HG03565 (cell line): ENCODE measurements at regions not wholly inside any gene's neighbourhood (a gene's known extent, or its start where the extent isn't known, plus 50 kb on each side); places are given as distances from the start of the nearest gene placed in this dataset.

ENCODE experiments used
- ATAC-seq: cut with Tn5 transposase; IDR thresholded peaks from one replicate; pipeline ENCODE4 v1.9.1; 2021; ENCODE audit warnings: mild to moderate bottlenecking, moderate library complexity; ENCODE audit not compliant: unreplicated experiment

DNA sequence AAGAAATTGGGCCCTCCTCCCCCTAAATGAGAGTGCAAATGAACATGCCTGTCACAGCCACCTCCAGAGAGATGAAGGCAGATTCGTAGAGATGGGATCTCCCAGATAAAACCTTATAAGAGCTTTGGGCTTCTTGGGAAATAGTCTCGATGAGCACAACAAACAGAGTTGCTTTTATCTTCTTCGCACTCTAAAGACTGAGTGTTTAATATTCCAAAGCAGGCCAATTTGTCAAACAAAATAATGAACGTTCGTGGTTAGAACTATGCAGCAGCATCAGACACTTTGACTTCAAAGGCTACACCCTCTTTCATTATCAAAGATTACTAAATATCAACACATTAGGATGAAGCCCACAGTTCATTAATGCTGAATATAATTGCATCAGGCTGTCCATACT is 256.2 kb downstream of the SKIDA1 start:
- no peak for ATAC-seq

DNA sequence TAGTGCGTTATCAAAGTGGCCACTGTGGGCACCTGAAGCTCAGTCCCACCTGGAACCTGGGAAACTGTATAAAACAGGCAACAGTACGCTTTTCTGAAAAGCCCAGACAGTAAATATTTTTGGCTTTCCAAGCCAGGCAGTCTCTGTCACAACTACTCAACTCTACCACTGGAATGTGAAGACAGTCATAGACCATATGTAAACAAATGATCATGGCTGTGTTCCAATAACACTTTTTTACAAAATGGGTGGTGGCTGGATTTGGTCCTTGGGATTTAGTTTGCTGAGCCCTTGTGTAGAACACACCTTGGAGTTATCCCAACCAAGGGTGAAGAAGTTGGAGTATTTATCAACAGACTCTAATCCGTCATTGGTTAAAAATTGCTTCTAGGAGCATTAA is 259.9 kb downstream of the SKIDA1 start:
- ATAC-seq: no peak

GRCh38 chr10:21264271-21264670 is 261.2 kb downstream of the SKIDA1 start:
- no peak for ATAC-seq

DNA sequence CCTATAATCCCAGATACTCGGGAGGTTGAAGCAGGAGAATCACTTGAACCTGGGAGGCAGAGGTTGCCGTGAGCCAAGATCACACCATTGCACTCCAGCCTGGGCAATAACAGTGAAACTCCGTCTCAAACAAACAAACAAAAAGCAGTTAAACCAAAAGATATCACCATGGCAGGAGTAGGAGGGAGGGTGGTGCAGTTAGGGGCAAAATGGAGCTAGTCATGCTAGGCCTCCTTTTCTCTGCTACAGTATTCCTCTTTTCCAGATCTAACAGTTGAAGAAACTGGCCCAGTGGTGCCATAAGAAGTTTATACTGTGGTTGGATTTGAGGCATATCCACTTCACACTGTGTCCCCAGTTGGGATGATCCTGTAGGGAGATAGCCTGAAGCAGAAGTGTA is 261.6 kb downstream of the SKIDA1 start:
- ATAC-seq: no peak

- ATAC-seq: no peak
These were observed 262.1 kb downstream of the SKIDA1 start for GRCh38 chr10:21263263-21263803.

DNA sequence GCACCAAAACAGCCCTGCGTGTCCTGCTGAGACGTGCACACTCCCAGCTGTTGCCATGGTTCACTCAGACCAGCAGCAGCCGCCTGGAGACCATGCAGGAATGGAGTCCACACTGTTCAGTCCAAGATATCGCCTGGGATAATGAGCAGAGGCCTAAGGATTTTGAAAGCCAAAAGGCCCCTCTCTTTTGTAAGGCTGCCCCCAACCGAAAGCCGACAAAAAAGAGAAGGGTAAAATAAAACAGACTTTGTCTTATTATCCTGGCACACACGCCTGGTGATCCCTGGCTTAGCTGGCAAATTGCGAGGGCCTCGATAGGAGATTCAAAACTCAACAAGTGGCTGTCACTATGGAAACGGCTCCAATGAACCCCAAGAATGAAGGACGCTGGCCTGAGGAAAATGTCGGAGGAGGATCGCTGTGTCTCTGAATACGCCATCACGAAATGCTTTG is 263.6 kb downstream of the SKIDA1 start:
- no peak for ATAC-seq

DNA sequence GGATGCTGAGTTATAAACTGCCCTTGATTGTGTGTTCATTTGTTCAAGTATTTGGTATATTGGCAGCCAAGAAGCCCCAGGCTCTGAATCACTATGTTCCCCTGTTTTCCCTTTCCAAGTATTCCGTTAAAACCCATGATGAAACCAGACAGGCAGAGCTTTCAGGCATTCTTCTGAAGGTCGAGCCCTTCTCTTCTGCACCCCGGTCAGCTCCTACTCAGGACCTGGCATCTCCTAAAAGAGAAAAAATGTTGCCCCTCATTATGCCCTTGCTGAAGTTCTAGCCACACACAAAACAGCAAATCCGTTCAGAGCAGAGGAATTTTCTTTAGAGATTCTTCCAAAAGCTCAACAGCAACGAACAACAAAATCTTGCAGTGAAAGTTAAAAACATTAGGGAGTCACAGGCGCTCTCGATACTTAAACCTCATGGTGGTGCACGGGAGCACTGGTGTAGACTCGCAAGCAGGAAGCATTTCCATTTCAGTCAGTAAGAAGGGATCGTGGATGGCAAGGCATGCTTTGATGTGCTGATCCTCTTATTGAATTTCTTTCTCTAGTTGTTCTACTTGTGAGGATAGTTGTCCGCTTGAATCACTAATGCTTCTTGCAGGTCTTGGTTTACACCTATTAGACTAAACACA is 264.9 kb downstream of the SKIDA1 start:
- ATAC-seq: no peak

GRCh38 chr10:21260066-21260465 is 265.4 kb downstream of the SKIDA1 start:
- no peak for ATAC-seq

- no peak for ATAC-seq
These were observed 267.6 kb downstream of the SKIDA1 start for GRCh38 chr10:21257919-21258318.

DNA sequence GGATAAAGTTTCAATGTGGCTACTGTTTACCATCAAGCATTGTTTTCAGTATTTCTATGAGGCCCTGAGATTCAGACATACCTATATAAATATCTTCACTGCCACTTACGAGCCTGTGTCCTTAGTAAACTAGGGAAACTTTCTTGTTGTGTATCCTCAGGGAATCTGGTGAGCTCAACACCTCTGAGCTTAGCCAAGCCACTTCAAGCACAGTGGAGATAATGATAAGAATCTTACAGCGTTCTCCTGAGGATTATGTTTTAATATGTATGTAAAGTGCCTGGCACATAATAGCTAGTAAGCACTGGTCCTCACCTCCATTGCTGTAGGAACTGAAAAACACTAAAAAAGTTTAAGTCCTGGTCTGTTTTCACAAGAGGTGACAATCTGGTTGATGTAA is 268.3 kb downstream of the SKIDA1 start:
- no peak for ATAC-seq

GRCh38 chr10:21249435-21249834 is 276.0 kb downstream of the SKIDA1 start:
- ATAC-seq: no peak

DNA sequence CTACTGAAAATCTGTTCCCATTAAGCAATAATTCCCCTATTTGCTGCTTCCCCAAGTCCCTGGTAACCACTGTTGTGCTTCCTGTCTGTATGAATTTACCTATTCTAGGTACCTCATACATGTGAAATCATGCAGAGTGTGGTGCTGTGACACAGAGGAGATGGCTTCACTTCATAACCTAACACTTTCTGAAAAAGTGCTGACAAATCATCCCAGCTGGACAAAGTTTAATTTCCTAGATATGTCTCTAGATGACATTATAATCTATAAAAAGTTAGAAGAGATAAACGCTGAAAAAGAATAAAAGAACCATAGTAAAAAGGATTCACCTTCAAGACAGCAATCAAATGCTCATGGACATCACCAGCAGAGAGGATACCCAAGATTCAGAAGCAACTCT is 277.9 kb downstream of the SKIDA1 start:
- no peak for ATAC-seq

DNA sequence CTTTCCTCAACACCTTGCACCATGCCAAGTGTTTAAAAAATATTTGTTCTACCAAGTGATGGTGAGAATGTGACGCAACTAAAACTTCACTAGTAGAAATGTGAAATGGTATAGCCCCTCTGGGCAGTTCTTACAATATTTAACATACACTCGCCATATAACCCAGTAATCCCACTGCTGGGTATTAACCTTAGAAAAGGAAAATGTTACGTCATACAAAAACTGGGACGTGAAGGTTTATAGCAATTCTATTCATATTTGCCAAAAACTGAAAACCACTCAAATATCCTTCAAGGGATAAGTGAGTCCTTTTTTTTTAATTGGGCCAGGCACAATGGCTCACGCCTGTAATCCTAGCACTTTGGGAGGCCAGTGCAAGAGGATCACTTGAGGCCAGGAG is 279.3 kb downstream of the SKIDA1 start:
- ATAC-seq: no peak

GRCh38 chr10:21243748-21244257 is 281.7 kb downstream of the SKIDA1 start:
- no peak for ATAC-seq

- no peak for ATAC-seq
These were observed 282.6 kb downstream of the SKIDA1 start for GRCh38 chr10:21242915-21243314.

DNA sequence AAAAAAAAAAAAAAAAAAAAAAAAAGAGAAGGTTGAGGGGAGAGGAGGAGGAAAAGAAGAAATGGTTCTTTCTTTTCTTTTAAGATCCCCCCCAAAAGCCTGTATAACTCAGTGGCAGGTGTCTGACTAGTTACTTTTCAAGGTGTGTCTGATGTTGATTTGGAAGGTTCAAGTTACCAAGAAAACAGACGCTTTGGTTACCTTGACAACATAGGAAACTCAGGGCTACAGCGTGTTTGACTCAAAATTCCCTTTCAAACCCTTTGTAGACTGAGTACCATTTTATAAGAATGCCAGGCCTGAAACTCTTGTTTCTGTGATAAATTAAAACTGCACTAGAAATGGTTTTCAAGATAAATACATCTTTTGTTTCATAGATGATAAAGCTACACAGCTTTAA is 286.8 kb downstream of the SKIDA1 start:
- ATAC-seq: no peak

GRCh38 chr10:21238044-21238443 is 287.4 kb downstream of the SKIDA1 start:
- ATAC-seq: no peak

GRCh38 chr10:21234761-21235160 is 290.7 kb downstream of the SKIDA1 start:
- ATAC-seq: no peak

DNA sequence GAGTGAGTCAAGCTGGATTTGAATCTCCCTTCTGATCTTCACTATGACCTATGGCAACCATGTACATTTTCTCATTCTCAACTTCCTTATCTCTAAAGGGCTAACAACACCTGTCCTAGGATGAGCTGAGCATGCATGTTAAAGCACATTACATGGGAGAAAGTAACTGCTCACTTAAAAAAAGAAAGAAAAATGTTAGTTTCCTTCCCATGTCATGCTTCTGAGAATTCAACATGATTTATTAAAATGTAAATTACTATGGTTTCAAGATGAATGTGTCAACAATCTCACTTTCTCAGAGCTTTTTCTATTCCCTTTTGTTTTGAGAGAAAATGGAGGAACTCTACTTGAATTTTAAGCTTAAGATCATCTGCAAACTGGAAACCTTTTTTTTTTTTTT is 295.3 kb downstream of the SKIDA1 start:
- no peak for ATAC-seq

GRCh38 chr10:21217748-21218367 is 307.6 kb downstream of the SKIDA1 start:
- ATAC-seq: no peak

GRCh38 chr10:21217107-21217506 is 308.4 kb downstream of the SKIDA1 start:
- no peak for ATAC-seq

- ATAC-seq: no peak
These were observed 311.2 kb downstream of the SKIDA1 start for GRCh38 chr10:21214329-21214728.
